ENCODE measurements at regions not wholly inside any gene's neighbourhood (a gene's known extent, or its start where the extent isn't known, plus 50 kb on each side); places are given as distances from the start of the nearest gene placed in this dataset.

- no peaks in the 10 kb centered on the region for H3K4me1 ChIP-seq (ENCODE audit: control insufficient read depth, low read length)
- no peaks in the 10 kb centered on the region for H3K36me3 ChIP-seq (ENCODE audit: control insufficient read depth, low read length)
- no peaks in the 10 kb centered on the region for H3F3A ChIP-seq (ENCODE audit: control insufficient read depth, insufficient read depth)
- no peak overlapping the region for H3K4me3 ChIP-seq (ENCODE audit: low read length)
- no peaks in the 10 kb centered on the region for H3K9me3 ChIP-seq (ENCODE audit: control insufficient read depth, insufficient read depth, low read length)
- no peaks in the 10 kb centered on the region for H3K27me3 ChIP-seq (ENCODE audit: control insufficient read depth, low read length)
- no peaks in the 10 kb centered on the region for H3K9me2 ChIP-seq (replicated peaks; ENCODE audit: control insufficient read depth, low read length)
- no peaks in the 10 kb centered on the region for H3K79me2 ChIP-seq (ENCODE audit: control insufficient read depth, low read length)
- H3K4me2 ChIP-seq (ENCODE audit: low read length): no peak overlapping the region
- no peak overlapping the region for H3K27ac ChIP-seq (ENCODE audit: low read depth, low read length)
- no peak for TF ChIP-seq CTCF (IDR thresholded peaks at IDR 0.05; ENCODE audit: low read depth, low read length, poor library complexity, severe bottlenecking)
- TF ChIP-seq EZH2phosphoT487 (IDR thresholded peaks at IDR 0.05; ENCODE audit: borderline replicate concordance, low read length): no peak
- H4K20me1 ChIP-seq (ENCODE audit: control insufficient read depth, insufficient read depth, low read depth, low read length): no peaks in the 10 kb centered on the region
These were observed 119.0 kb upstream of the MID1 start for GRCh38 chrX:10739426-10739825.

GRCh38 chrX:10741003-10741402, 120.6 kb upstream of the MID1 start:
- Histone ChIP-seq H3K27me3 (ENCODE audit: control insufficient read depth, low read length) (no peaks in the 10 kb centered on the region), H3K36me3 (ENCODE audit: control insufficient read depth, low read length) (no peaks in the 10 kb centered on the region), H3F3A (ENCODE audit: control insufficient read depth, insufficient read depth) (no peaks in the 10 kb centered on the region), H3K4me2 (ENCODE audit: low read length) (no peak overlapping the region), H3K27ac (ENCODE audit: low read depth, low read length) (no peak overlapping the region), H3K9me3 (ENCODE audit: control insufficient read depth, insufficient read depth, low read length) (no peaks in the 10 kb centered on the region), H4K20me1 (ENCODE audit: control insufficient read depth, insufficient read depth, low read depth, low read length) (no peaks in the 10 kb centered on the region), H3K4me3 (ENCODE audit: low read length) (no peak overlapping the region), H3K9me2 (replicated peaks; ENCODE audit: control insufficient read depth, low read length) (no peaks in the 10 kb centered on the region), H3K79me2 (ENCODE audit: control insufficient read depth, low read length) (no peaks in the 10 kb centered on the region), H3K4me1 (ENCODE audit: control insufficient read depth, low read length) (no peaks in the 10 kb centered on the region)
- TF ChIP-seq EZH2phosphoT487 (IDR thresholded peaks at IDR 0.05; ENCODE audit: borderline replicate concordance, low read length) (no peak), CTCF (IDR thresholded peaks at IDR 0.05; ENCODE audit: low read depth, low read length, poor library complexity, severe bottlenecking) (no peak)

GRCh38 chrX:10741550-10741949, 121.2 kb upstream of the MID1 start:
- Histone ChIP-seq H3K27me3 (ENCODE audit: control insufficient read depth, low read length) (no peaks in the 10 kb centered on the region), H3K9me2 (replicated peaks; ENCODE audit: control insufficient read depth, low read length) (no peaks in the 10 kb centered on the region), H3K4me3 (ENCODE audit: low read length) (no peak overlapping the region), H3K36me3 (ENCODE audit: control insufficient read depth, low read length) (no peaks in the 10 kb centered on the region), H3K4me2 (ENCODE audit: low read length) (no peak overlapping the region), H3F3A (ENCODE audit: control insufficient read depth, insufficient read depth) (no peaks in the 10 kb centered on the region), H3K27ac (ENCODE audit: low read depth, low read length) (no peak overlapping the region), H3K4me1 (ENCODE audit: control insufficient read depth, low read length) (no peaks in the 10 kb centered on the region), H3K79me2 (ENCODE audit: control insufficient read depth, low read length) (no peaks in the 10 kb centered on the region), H4K20me1 (ENCODE audit: control insufficient read depth, insufficient read depth, low read depth, low read length) (no peaks in the 10 kb centered on the region), H3K9me3 (ENCODE audit: control insufficient read depth, insufficient read depth, low read length) (no peaks in the 10 kb centered on the region)
- no peak for TF ChIP-seq EZH2phosphoT487 (IDR thresholded peaks at IDR 0.05; ENCODE audit: borderline replicate concordance, low read length)
- TF ChIP-seq CTCF (IDR thresholded peaks at IDR 0.05; ENCODE audit: low read depth, low read length, poor library complexity, severe bottlenecking): no peak

GRCh38 chrX:10743476-10743875, 123.1 kb upstream of the MID1 start:
- TF ChIP-seq CTCF (IDR thresholded peaks at IDR 0.05; ENCODE audit: low read depth, low read length, poor library complexity, severe bottlenecking): no peak

More at GRCh38 chrX:10743476-10743875, 123.1 kb upstream of the MID1 start:
- Histone ChIP-seq H3K27me3 (ENCODE audit: control insufficient read depth, low read length) (no peaks in the 10 kb centered on the region), H3F3A (ENCODE audit: control insufficient read depth, insufficient read depth) (no peaks in the 10 kb centered on the region), H3K9me2 (replicated peaks; ENCODE audit: control insufficient read depth, low read length) (no peaks in the 10 kb centered on the region), H3K4me1 (ENCODE audit: control insufficient read depth, low read length) (no peaks in the 10 kb centered on the region), H3K9me3 (ENCODE audit: control insufficient read depth, insufficient read depth, low read length) (no peaks in the 10 kb centered on the region), H3K4me2 (ENCODE audit: low read length) (no peak overlapping the region), H3K79me2 (ENCODE audit: control insufficient read depth, low read length) (no peaks in the 10 kb centered on the region), H3K36me3 (ENCODE audit: control insufficient read depth, low read length) (no peaks in the 10 kb centered on the region), H4K20me1 (ENCODE audit: control insufficient read depth, insufficient read depth, low read depth, low read length) (no peaks in the 10 kb centered on the region), H3K4me3 (ENCODE audit: low read length) (no peak overlapping the region), H3K27ac (ENCODE audit: low read depth, low read length) (no peak overlapping the region)

All from DOHH2 (cell line).